ENCODE measurements at regions not wholly inside any gene's neighbourhood (a gene's known extent, or its start where the extent isn't known, plus 50 kb on each side); places are given as distances from the start of the nearest gene placed in this dataset.

- no peak for DNase-seq (ENCODE audit: low read depth)
These were observed 62.0 kb upstream of the SIX3 start for GRCh38 chr2:44879269-44880124.

GRCh38 chr2:44880125-44880483 is 61.4 kb upstream of the SIX3 start:
- no peak for DNase-seq (ENCODE audit: low read depth)

- DNase-seq (ENCODE audit: low read depth): no peak
These were observed 59.6 kb upstream of the SIX3 start for GRCh38 chr2:44881856-44882255.

DNA sequence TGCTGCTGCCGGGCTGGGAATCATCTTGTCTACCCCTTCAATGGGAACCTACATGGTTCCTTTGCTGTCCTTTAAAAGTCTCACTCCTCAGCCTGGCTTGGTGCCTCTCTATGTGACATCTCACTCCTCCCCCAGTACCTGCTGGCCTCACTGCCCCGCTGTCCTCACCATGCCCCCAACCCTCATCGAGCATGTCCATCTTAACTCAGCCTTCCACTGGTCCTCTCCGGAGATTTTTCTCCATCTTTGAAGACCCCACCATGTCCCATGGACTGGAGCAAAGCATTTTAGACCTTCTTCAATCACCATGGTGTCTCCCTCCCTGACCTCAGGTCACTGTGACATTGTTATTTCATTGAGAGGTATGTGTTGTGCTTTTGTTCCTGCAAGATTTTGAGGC is 58.1 kb upstream of the SIX3 start:
- no peak for DNase-seq (ENCODE audit: low read depth)

- DNase-seq (ENCODE audit: low read depth): no peak
These were observed 57.3 kb upstream of the SIX3 start for GRCh38 chr2:44884231-44884630.

DNA sequence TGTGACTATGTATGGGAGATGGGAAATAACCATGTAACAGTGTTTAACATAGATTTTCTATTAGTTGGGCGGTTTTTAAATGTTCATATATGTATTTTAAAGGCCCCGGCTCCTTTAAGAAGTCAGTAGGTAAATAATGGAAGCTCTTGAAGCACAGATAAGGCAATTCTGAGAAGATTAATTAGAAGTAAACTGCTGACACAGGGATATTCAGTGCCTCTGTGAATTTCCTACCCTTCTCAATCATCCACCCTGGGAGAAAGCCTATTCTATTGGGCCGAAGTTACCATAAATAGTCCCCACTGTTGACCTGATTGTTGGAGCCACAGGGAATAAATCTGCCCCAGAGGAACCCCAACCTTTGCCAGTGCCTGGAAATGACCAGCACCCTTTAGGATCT is 56.8 kb upstream of the SIX3 start:
- no peak for DNase-seq (ENCODE audit: low read depth)

- DNase-seq (ENCODE audit: low read depth): peak; percentile 9
These were observed 55.1 kb upstream of the SIX3 start for GRCh38 chr2:44886414-44886813.

DNA sequence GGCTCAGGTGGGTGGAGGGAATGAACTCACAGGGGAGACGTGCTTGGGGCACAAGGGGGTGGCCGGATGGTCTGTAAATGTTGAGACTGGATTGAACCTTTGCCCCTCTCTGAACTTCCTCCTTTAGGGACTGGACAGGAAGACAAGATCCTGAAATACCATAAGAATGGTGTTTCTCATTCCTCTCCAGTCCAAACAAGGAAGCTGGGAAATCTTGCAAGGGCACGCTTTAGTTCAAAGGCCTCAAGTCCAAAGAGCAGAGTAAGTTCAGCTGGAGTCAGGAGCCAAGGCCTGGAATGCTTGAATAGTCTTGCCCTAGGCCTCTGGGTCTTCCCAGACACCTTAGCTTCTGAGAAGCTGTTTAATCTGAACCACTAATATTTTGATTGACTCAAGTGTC is 52.4 kb upstream of the SIX3 start:
- DNase-seq (ENCODE audit: low read depth): no peak
